ENCODE measurements at regions not wholly inside any gene's neighbourhood (a gene's known extent, or its start where the extent isn't known, plus 50 kb on each side); places are given as distances from the start of the nearest gene placed in this dataset.

- 75 to 91% (median 83%) methylated on average over 2 of the region's 2 CpGs for WGBS, 3 donors
Observed at GRCh38 chr5:121719255-121719654, 132.4 kb upstream of the FTMT start.

GRCh38 chr5:121725450-121725849 lies 126.2 kb upstream of the FTMT start:
- FAIRE-seq (no peak), DNase-seq (no peak)
- Histone ChIP-seq H3K4me3 (ENCODE audit: low read depth in 1 of 3, low read length in 3 of 3) (no peak overlapping the region), H3K27ac (ENCODE audit: low read depth in 1 of 3, low read length in 2 of 3) (no peak overlapping the region), H3K36me3 (ENCODE audit: control insufficient read depth in 3 of 3, insufficient read depth in 2 of 3, low read depth in 1 of 3, low read length in 3 of 3) (no peaks in the 10 kb centered on the region), H3K27me3 (ENCODE audit: control insufficient read depth in 3 of 3, insufficient read depth in 3 of 3, low read length in 3 of 3) (no peaks in the 10 kb centered on the region), H3K9me3 (ENCODE audit: control insufficient read depth in 2 of 2, insufficient read depth in 1 of 2, low read depth in 1 of 2, low read length in 1 of 2) (no peaks in the 10 kb centered on the region), H3K4me1 (ENCODE audit: control insufficient read depth in 3 of 3, insufficient read depth in 2 of 3, low read depth in 1 of 3, low read length in 2 of 3) (no peaks in the 10 kb centered on the region)
- WGBS, 3 donors: 33 to 57% (median 43%) methylated on average over 1 of the region's 1 CpG

More at GRCh38 chr5:121719255-121719654, 132.4 kb upstream of the FTMT start:
- DNase-seq (no peak), FAIRE-seq (no peak)
- Histone ChIP-seq H3K4me3 (ENCODE audit: low read depth in 1 of 3, low read length in 3 of 3) (no peak overlapping the region), H3K27ac (ENCODE audit: low read depth in 1 of 3, low read length in 2 of 3) (no peak overlapping the region), H3K9me3 (ENCODE audit: control insufficient read depth in 2 of 2, insufficient read depth in 1 of 2, low read depth in 1 of 2, low read length in 1 of 2) (no peaks in the 10 kb centered on the region), H3K36me3 (ENCODE audit: control insufficient read depth in 3 of 3, insufficient read depth in 2 of 3, low read depth in 1 of 3, low read length in 3 of 3) (no peaks in the 10 kb centered on the region), H3K27me3 (ENCODE audit: control insufficient read depth in 3 of 3, insufficient read depth in 3 of 3, low read length in 3 of 3) (no peaks in the 10 kb centered on the region), H3K4me1 (ENCODE audit: control insufficient read depth in 3 of 3, insufficient read depth in 2 of 3, low read depth in 1 of 3, low read length in 2 of 3) (no peaks in the 10 kb centered on the region)

DNA sequence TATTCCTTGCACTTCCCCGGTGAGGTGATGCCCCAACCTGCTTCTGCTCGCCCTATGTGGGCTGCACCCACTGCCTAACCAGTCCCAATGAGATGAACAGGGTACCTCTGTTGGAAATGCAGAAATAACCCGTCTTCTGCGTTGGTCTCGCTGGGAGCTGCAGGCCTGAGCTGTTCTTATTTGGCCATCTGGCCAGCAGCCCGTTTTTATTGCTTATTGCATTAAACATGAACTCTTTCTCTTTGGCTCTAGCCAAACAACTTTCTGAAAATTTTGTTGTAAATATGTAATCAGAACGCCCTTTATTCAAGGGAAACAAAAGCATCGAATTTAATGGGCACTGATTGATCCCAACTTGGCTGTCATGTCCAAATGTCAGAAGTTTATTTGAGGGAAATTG lies 124.7 kb upstream of the FTMT start:
- Histone ChIP-seq H3K9me3 (ENCODE audit: control insufficient read depth in 2 of 2, insufficient read depth in 1 of 2, low read depth in 1 of 2, low read length in 1 of 2) (no peaks in the 10 kb centered on the region), H3K36me3 (ENCODE audit: control insufficient read depth in 3 of 3, insufficient read depth in 2 of 3, low read depth in 1 of 3, low read length in 3 of 3) (no peaks in the 10 kb centered on the region), H3K4me1 (ENCODE audit: control insufficient read depth in 3 of 3, insufficient read depth in 2 of 3, low read depth in 1 of 3, low read length in 2 of 3) (no peaks in the 10 kb centered on the region), H3K4me3 (ENCODE audit: low read depth in 1 of 3, low read length in 3 of 3) (no peak overlapping the region), H3K27me3 (ENCODE audit: control insufficient read depth in 3 of 3, insufficient read depth in 3 of 3, low read length in 3 of 3) (no peaks in the 10 kb centered on the region), H3K27ac (ENCODE audit: low read depth in 1 of 3, low read length in 2 of 3) (no peak overlapping the region)
- 74 to 81% (median 80%) methylated on average over 8 of the region's 8 CpGs for WGBS, 3 donors
- DNase-seq (no peak), FAIRE-seq (no peak)

GRCh38 chr5:121731377-121731776 lies 120.3 kb upstream of the FTMT start:
- Histone ChIP-seq H3K4me1 (ENCODE audit: control insufficient read depth in 3 of 3, insufficient read depth in 2 of 3, low read depth in 1 of 3, low read length in 2 of 3) (no peaks in the 10 kb centered on the region), H3K27me3 (ENCODE audit: control insufficient read depth in 3 of 3, insufficient read depth in 3 of 3, low read length in 3 of 3) (no peaks in the 10 kb centered on the region), H3K36me3 (ENCODE audit: control insufficient read depth in 3 of 3, insufficient read depth in 2 of 3, low read depth in 1 of 3, low read length in 3 of 3) (no peaks in the 10 kb centered on the region), H3K27ac (ENCODE audit: low read depth in 1 of 3, low read length in 2 of 3) (no peak overlapping the region), H3K4me3 (ENCODE audit: low read depth in 1 of 3, low read length in 3 of 3) (no peak overlapping the region), H3K9me3 (ENCODE audit: control insufficient read depth in 2 of 2, insufficient read depth in 1 of 2, low read depth in 1 of 2, low read length in 1 of 2) (no peaks in the 10 kb centered on the region)
- 57 to 62% (median 60%) methylated on average over 3 of the region's 3 CpGs for WGBS, 3 donors
- DNase-seq: no peak
- no peak for FAIRE-seq

DNA sequence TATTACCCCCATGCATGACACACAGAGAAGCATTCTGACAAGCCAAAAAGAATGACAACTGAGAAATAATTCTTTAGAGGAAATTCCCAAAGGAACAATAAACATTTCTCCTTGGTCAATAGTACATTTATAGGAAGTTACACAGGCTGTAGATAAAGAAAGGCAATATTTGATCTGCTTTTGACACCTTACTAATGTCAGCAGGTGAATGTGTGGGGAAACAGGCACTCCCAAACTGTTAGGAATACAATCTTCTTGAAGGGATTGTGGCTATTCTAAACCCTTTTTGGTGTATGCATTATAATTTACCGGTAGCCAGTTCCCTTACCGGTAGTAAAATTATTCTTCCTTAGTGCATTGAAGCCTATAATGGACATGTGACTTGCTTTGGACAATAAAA lies 116.1 kb upstream of the FTMT start:
- WGBS, 3 donors: 88 to 96% (median 94%) methylated on average over 2 of the region's 2 CpGs
- H3K27ac ChIP-seq (ENCODE audit: low read depth in 1 of 3, low read length in 2 of 3): no peak overlapping the region
- no peaks in the 10 kb centered on the region for H3K9me3 ChIP-seq (ENCODE audit: control insufficient read depth in 2 of 2, insufficient read depth in 1 of 2, low read depth in 1 of 2, low read length in 1 of 2)
- DNase-seq (no peak), FAIRE-seq (no peak)
- no peaks in the 10 kb centered on the region for H3K4me1 ChIP-seq (ENCODE audit: control insufficient read depth in 3 of 3, insufficient read depth in 2 of 3, low read depth in 1 of 3, low read length in 2 of 3)
- H3K36me3 ChIP-seq (ENCODE audit: control insufficient read depth in 3 of 3, insufficient read depth in 2 of 3, low read depth in 1 of 3, low read length in 3 of 3): no peaks in the 10 kb centered on the region
- no peak overlapping the region for H3K4me3 ChIP-seq (ENCODE audit: low read depth in 1 of 3, low read length in 3 of 3)
- H3K27me3 ChIP-seq (ENCODE audit: control insufficient read depth in 3 of 3, insufficient read depth in 3 of 3, low read length in 3 of 3): no peaks in the 10 kb centered on the region

DNA sequence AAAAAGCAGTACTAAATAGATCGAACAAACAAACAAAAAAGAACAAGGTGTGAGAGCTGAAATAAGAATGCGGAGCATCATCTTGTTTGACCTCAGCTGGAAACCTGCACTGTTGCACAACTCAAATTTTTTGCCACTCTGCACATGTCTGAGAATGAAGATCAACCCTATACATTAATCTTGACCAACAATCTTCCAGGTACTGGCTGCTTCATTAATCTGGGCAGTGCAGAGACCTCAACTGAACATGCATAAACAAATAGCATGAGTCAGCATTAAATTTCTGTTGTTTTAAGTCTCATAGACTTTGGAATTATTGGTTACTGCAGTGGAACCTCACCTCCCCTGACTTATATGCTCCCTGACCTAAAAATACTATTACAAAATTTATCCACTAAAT lies 114.6 kb upstream of the FTMT start:
- no peak for FAIRE-seq
- H3K4me3 ChIP-seq (ENCODE audit: low read depth in 1 of 3, low read length in 3 of 3): no peak overlapping the region
- H3K27ac ChIP-seq (ENCODE audit: low read depth in 1 of 3, low read length in 2 of 3): no peak overlapping the region
- peaks cover 0 to 4% of the 10 kb centered on the region in 2 donors for H3K9me3 ChIP-seq (ENCODE audit: control insufficient read depth in 2 of 2, insufficient read depth in 1 of 2, low read depth in 1 of 2, low read length in 1 of 2)
- 94 to 98% (median 96%) methylated on average over 2 of the region's 2 CpGs for WGBS, 3 donors
- no peaks in the 10 kb centered on the region for H3K27me3 ChIP-seq (ENCODE audit: control insufficient read depth in 3 of 3, insufficient read depth in 3 of 3, low read length in 3 of 3)
- no peaks in the 10 kb centered on the region for H3K4me1 ChIP-seq (ENCODE audit: control insufficient read depth in 3 of 3, insufficient read depth in 2 of 3, low read depth in 1 of 3, low read length in 2 of 3)
- no peaks in the 10 kb centered on the region for H3K36me3 ChIP-seq (ENCODE audit: control insufficient read depth in 3 of 3, insufficient read depth in 2 of 3, low read depth in 1 of 3, low read length in 3 of 3)
- DNase-seq: no peak

GRCh38 chr5:121741156-121741555 lies 110.5 kb upstream of the FTMT start:
- Histone ChIP-seq H3K36me3 (ENCODE audit: control insufficient read depth in 3 of 3, insufficient read depth in 2 of 3, low read depth in 1 of 3, low read length in 3 of 3) (no peaks in the 10 kb centered on the region), H3K27me3 (ENCODE audit: control insufficient read depth in 3 of 3, insufficient read depth in 3 of 3, low read length in 3 of 3) (no peaks in the 10 kb centered on the region), H3K4me1 (ENCODE audit: control insufficient read depth in 3 of 3, insufficient read depth in 2 of 3, low read depth in 1 of 3, low read length in 2 of 3) (no peaks in the 10 kb centered on the region), H3K27ac (ENCODE audit: low read depth in 1 of 3, low read length in 2 of 3) (no peak overlapping the region), H3K9me3 (ENCODE audit: control insufficient read depth in 2 of 2, insufficient read depth in 1 of 2, low read depth in 1 of 2, low read length in 1 of 2) (peaks cover 0 to 4% of the 10 kb centered on the region in 2 donors), H3K4me3 (ENCODE audit: low read depth in 1 of 3, low read length in 3 of 3) (no peak overlapping the region)
- no peak for DNase-seq
- FAIRE-seq: no peak
- 76 to 84% (median 83%) methylated on average over 3 of the region's 3 CpGs for WGBS, 3 donors

GRCh38 chr5:121744577-121744976 lies 107.1 kb upstream of the FTMT start:
- Histone ChIP-seq H3K36me3 (ENCODE audit: control insufficient read depth in 3 of 3, insufficient read depth in 2 of 3, low read depth in 1 of 3, low read length in 3 of 3) (no peaks in the 10 kb centered on the region), H3K4me3 (ENCODE audit: low read depth in 1 of 3, low read length in 3 of 3) (no peak overlapping the region), H3K27me3 (ENCODE audit: control insufficient read depth in 3 of 3, insufficient read depth in 3 of 3, low read length in 3 of 3) (no peaks in the 10 kb centered on the region), H3K4me1 (ENCODE audit: control insufficient read depth in 3 of 3, insufficient read depth in 2 of 3, low read depth in 1 of 3, low read length in 2 of 3) (no peaks in the 10 kb centered on the region), H3K27ac (ENCODE audit: low read depth in 1 of 3, low read length in 2 of 3) (no peak overlapping the region), H3K9me3 (ENCODE audit: control insufficient read depth in 2 of 2, insufficient read depth in 1 of 2, low read depth in 1 of 2, low read length in 1 of 2) (peaks cover 0 to 4% of the 10 kb centered on the region in 2 donors)
- FAIRE-seq (no peak), DNase-seq (no peak)

DNA sequence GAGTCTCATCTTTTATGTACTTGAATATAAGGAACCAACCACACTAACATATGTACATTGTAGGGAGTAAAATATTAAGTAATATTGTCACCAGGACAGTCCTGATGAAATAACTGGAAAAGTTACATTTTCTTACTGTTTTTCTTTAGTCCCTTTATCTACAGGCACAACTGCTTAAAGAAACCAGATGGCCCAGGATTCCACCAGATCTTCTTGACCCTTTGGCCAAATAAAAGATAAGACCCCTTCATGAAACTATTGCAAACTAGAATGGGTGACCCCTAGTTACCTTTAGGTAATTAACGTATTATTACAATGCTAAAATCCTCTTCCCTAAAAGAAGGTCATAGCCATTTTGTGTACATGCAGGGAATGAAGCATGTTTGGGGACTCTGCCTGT lies 106.3 kb upstream of the FTMT start:
- Histone ChIP-seq H3K27me3 (ENCODE audit: control insufficient read depth in 3 of 3, insufficient read depth in 3 of 3, low read length in 3 of 3) (no peaks in the 10 kb centered on the region), H3K36me3 (ENCODE audit: control insufficient read depth in 3 of 3, insufficient read depth in 2 of 3, low read depth in 1 of 3, low read length in 3 of 3) (no peaks in the 10 kb centered on the region), H3K4me1 (ENCODE audit: control insufficient read depth in 3 of 3, insufficient read depth in 2 of 3, low read depth in 1 of 3, low read length in 2 of 3) (no peaks in the 10 kb centered on the region), H3K4me3 (ENCODE audit: low read depth in 1 of 3, low read length in 3 of 3) (no peak overlapping the region), H3K27ac (ENCODE audit: low read depth in 1 of 3, low read length in 2 of 3) (no peak overlapping the region), H3K9me3 (ENCODE audit: control insufficient read depth in 2 of 2, insufficient read depth in 1 of 2, low read depth in 1 of 2, low read length in 1 of 2) (peaks cover 0 to 4% of the 10 kb centered on the region in 2 donors)
- FAIRE-seq (no peak), DNase-seq (no peak)
- WGBS, 3 donors: 67 to 82% (median 77%) methylated on average over 1 of the region's 1 CpG
